Thoracic aorta (tissue), 2 donors: ENCODE measurements at regions not wholly inside any gene's neighbourhood (a gene's known extent, or its start where the extent isn't known, plus 50 kb on each side); places are given as distances from the start of the nearest gene placed in this dataset.

Experiments
- ATAC-seq: fragments of 150-250 bp; one replicate; pipeline ENCODE4 v1.8.0; 2017; ENCODE audit warnings: low read depth; ENCODE audit not compliant: insufficient number of reproducible peaks, low FRiP score
- DNase-seq: peaks from one replicate; pipeline ENCODE4 v3.0.0-alpha.2; 2020; ENCODE audit warnings: low spot score
- H3K27ac ChIP-seq, 2 donors: fragments of 200-600 bp; sonication (generic); 1 replicate in 1 of 2; 2 replicates in 1 of 2; pipeline ENCODE4 v1.5.1; 2016; ENCODE audit warnings: mild to moderate bottlenecking in 2 of 2, moderate library complexity in 2 of 2
- H3K27me3 ChIP-seq: fragments of 200-600 bp; sonication (generic); replicated peaks from 2 replicates; pipeline ENCODE4 v1.6.0; 2016; ENCODE audit warnings: mild to moderate bottlenecking; ENCODE audit not compliant: insufficient read depth
- H3K36me3 ChIP-seq: fragments of 200-600 bp; sonication (generic); one replicate; pipeline ENCODE4 v1.5.1; 2016
- H3K4me1 ChIP-seq, 2 donors: fragments of 200-600 bp; sonication (generic); 1 replicate in 1 of 2; 2 replicates in 1 of 2; pipeline versions ENCODE4 v1.5.1 to v1.6.0; 2016; ENCODE audit warnings: low read depth in 2 of 2, mild to moderate bottlenecking in 1 of 2; ENCODE audit not compliant: control insufficient read depth in 1 of 2
- H3K4me3 ChIP-seq: fragments of 200-600 bp; sonication (generic); 2 replicates; pipeline ENCODE4 v1.5.1; 2016; ENCODE audit warnings: mild to moderate bottlenecking
- H3K9me3 ChIP-seq: fragments of 200-600 bp; sonication (generic); 2 replicates; pipeline ENCODE4 v1.5.1; 2016
- TF ChIP-seq, protein P1 (sequence below): fragments of 200-600 bp; sonication (generic); IDR thresholded peaks from one replicate; pipeline ENCODE4 v1.5.1; 2019; ENCODE audit warnings: antibody characterized with exemption

DNA sequence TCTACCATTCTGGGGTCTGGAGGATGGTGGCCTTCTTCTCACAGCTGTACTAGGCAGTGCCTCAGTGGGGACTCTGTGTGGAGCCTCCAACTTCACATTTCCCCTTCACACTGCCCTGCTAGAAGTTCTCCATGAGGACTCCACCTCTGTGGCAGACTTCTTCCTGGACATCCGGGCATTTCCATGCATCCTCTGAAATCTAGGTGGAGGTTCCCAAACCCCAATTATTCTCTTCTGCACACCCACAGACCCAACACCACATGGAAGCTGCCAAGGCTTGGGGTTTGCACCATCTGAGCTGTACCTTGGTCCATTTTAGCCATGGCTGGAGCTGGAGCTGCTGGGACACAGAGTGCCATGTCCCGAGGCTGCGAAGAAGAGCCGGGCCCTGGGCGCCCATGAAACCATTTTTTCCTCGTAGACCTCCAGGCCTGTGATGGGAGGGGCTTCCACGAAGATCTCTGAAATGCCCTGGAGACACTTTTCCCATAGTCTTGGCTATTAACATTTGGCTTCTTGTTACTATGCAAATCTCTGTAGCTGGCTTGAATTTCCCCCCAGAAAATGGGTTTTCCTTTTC, 170.5 kb downstream of the FOXD2 start:
- Histone ChIP-seq H3K36me3 (no peaks in the 10 kb centered on the region), H3K27ac (no peak overlapping the region), H3K27me3 (no peaks in the 10 kb centered on the region), H3K4me3 (no peak overlapping the region), H3K9me3 (no peaks in the 10 kb centered on the region), H3K4me1 (no peaks in the 10 kb centered on the region)
- TF ChIP-seq, protein P1, sequence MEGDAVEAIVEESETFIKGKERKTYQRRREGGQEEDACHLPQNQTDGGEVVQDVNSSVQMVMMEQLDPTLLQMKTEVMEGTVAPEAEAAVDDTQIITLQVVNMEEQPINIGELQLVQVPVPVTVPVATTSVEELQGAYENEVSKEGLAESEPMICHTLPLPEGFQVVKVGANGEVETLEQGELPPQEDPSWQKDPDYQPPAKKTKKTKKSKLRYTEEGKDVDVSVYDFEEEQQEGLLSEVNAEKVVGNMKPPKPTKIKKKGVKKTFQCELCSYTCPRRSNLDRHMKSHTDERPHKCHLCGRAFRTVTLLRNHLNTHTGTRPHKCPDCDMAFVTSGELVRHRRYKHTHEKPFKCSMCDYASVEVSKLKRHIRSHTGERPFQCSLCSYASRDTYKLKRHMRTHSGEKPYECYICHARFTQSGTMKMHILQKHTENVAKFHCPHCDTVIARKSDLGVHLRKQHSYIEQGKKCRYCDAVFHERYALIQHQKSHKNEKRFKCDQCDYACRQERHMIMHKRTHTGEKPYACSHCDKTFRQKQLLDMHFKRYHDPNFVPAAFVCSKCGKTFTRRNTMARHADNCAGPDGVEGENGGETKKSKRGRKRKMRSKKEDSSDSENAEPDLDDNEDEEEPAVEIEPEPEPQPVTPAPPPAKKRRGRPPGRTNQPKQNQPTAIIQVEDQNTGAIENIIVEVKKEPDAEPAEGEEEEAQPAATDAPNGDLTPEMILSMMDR: no peak
- DNase-seq (no peak), ATAC-seq (no peak)

DNA sequence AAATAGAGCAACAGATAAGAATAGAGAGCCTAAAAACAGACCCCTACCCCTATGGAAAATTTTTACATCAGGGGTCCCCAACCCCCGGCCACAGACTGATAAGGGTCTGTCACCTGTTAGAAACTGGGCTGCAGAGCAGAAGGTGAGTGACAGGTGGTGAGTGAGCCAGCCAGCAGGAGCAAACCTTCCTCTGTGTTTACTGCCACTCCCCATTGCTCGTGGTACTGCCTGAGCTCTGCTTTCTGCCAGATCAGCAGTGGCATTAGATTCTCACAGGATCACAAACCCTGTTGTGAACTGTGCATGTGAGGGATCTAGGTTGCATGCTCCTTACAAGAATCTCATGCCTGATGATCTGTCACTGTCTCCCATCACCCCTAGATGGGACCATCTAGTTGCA, 174.1 kb downstream of the FOXD2 start:
- ATAC-seq: no peak
- no peaks in the 10 kb centered on the region for H3K27me3 ChIP-seq
- no peak overlapping the region for H3K4me3 ChIP-seq
- TF ChIP-seq, protein P1: no peak
- no peak overlapping the region for H3K27ac ChIP-seq
- no peaks in the 10 kb centered on the region for H3K9me3 ChIP-seq
- no peak for DNase-seq
- no peaks in the 10 kb centered on the region for H3K36me3 ChIP-seq
- H3K4me1 ChIP-seq: no peaks in the 10 kb centered on the region

DNA sequence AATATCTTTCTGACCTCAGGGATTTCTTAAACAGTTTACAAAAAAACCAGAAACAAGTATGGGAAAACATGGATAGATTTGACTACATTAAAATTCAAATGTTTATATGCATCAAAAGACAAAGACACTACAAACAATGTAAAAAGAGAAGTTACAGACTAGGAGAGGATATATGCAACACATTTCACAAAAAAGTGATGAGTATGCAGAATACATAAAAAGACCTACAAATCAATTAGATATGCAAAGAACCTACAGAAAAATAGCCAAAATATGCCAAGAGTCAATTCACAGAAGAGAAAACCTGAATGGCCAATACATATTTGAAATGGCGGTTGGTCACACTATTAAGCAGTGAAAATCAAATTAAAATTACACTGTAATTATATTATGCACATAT, 175.0 kb downstream of the FOXD2 start:
- no peak overlapping the region for H3K4me3 ChIP-seq
- no peak overlapping the region for H3K27ac ChIP-seq
- DNase-seq (no peak), ATAC-seq (no peak)
- H3K9me3 ChIP-seq: no peaks in the 10 kb centered on the region
- no peaks in the 10 kb centered on the region for H3K4me1 ChIP-seq
- H3K36me3 ChIP-seq: no peaks in the 10 kb centered on the region
- TF ChIP-seq, protein P1: no peak
- no peaks in the 10 kb centered on the region for H3K27me3 ChIP-seq

DNA sequence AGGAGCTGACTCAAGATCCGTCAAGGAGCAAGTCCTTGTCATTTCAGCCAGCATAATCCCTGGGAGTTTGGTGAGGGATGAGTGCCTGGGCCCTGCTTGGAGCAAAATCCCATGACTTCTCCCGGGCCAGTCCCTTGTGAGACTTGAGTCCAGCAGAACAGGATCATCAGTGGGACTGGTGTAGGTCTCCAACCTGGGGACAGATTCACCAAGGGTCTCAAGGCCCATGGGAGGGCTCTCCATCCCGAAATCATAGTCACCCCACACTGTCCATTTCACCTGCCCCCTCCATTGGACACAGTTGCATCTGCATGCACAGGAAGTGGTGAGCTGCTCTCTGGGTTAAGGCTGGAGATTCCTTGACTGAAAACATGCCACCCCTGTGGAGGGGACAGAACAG, 178.2 kb downstream of the FOXD2 start:
- TF ChIP-seq, protein P1: no peak
- Histone ChIP-seq H3K9me3 (no peaks in the 10 kb centered on the region), H3K27ac (no peak overlapping the region), H3K36me3 (no peaks in the 10 kb centered on the region), H3K27me3 (no peaks in the 10 kb centered on the region), H3K4me1 (no peaks in the 10 kb centered on the region), H3K4me3 (no peak overlapping the region)
- ATAC-seq: no peak
- no peak for DNase-seq

DNA sequence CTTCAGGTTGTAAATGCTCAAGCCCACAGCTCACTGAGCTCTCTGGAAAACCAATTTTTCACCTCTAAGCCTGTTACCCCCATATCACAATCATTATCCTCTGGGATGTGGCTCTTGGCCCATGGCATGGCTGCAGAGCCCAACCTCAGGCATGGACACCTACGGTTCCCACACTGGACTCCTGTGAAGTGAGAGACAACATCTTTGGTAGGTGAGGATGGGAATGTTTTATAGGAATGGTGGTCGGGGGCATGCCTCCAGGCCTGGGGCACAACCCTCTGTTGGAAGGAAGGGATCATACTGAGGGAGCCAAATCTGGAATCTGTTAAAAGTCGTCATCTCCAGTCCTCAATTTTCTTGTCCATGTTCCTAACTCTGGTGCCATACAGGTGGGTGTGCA, 179.1 kb downstream of the FOXD2 start:
- peaks cover 7% of the 10 kb centered on the region in 2 donors for H3K4me1 ChIP-seq
- H3K27ac ChIP-seq: no peak overlapping the region
- ATAC-seq: no peak
- H3K9me3 ChIP-seq: no peaks in the 10 kb centered on the region
- H3K4me3 ChIP-seq: no peak overlapping the region
- TF ChIP-seq, protein P1: no peak
- no peak for DNase-seq
- H3K27me3 ChIP-seq: no peaks in the 10 kb centered on the region
- no peaks in the 10 kb centered on the region for H3K36me3 ChIP-seq
